Vagina (tissue), 2 donors: ENCODE measurements at regions not wholly inside any gene's neighbourhood (a gene's known extent, or its start where the extent isn't known, plus 50 kb on each side); places are given as distances from the start of the nearest gene placed in this dataset.

Experiments used
- CTCF ChIP-seq, 3 experiments: fragments of 450-650 bp in 2 of 3; fragments of 200-600 bp in 1 of 3; sonication (generic) in 1 of 3; IDR thresholded peaks; one replicate each; pipeline ENCODE4 v1.5.1; 2017 to 2019; ENCODE audit warnings: antibody characterized with exemption in 3 of 3, mild to moderate bottlenecking in 2 of 3, moderate library complexity in 2 of 3
- POLR2A ChIP-seq, 2 donors: fragments of 450-650 bp; IDR thresholded peaks; one replicate each; pipeline ENCODE4 v1.6.1; 2017; ENCODE audit warnings: antibody characterized with exemption in 2 of 2, mild to moderate bottlenecking in 2 of 2, moderate library complexity in 2 of 2
- POLR2AphosphoS5 ChIP-seq, 2 donors: sonication (generic); formaldehyde crosslinking; IDR thresholded peaks; one replicate each; pipeline ENCODE4 v1.9.0; 2017; ENCODE audit warnings: antibody characterized with exemption in 2 of 2, mild to moderate bottlenecking in 2 of 2, low read depth in 1 of 2; ENCODE audit not compliant: insufficient read depth in 1 of 2

- TF ChIP-seq CTCF (IDR thresholded peaks at IDR 0.05) (no peak), POLR2A (IDR thresholded peaks at IDR 0.05) (no peak), POLR2AphosphoS5 (IDR thresholded peaks at IDR 0.05; ENCODE audit: insufficient read depth in 1 of 2, low read depth in 1 of 2) (no peak)
Measured at GRCh38 chr1:194233069-194233468, 1046.7 kb upstream of the B3GALT2 start.
